ENCODE measurements at regions not wholly inside any gene's neighbourhood (a gene's known extent, or its start where the extent isn't known, plus 50 kb on each side); places are given as distances from the start of the nearest gene placed in this dataset.

DNA sequence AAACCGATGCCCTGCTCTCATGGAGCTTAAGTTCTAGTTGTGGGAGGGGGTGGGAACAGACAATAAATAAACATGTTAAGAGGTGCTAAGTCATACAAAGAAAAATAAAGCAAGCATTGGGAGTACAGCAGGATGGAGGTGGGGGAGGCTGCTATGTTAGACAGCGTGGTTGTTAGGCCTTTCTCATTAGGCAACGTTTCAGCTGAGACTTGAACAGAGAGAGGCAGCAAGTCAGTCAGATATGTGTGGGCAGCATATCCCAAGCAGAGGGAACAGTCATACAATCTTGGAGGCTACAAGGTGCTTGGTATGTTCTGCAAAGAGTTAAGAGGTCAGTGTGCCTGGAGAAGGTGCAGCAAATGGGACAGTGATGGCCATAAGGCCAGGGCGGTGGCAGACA, 97.7 kb upstream of the CCDC196 start:
- no peak for ATAC-seq
- TF ChIP-seq CSDC2 (CRISPR knock-in tag; IDR thresholded peaks at IDR 0.05) (no peak), ZNF70 (CRISPR knock-in tag; IDR thresholded peaks at IDR 0.05) (no peak), PPARA (CRISPR knock-in tag; IDR thresholded peaks at IDR 0.05; ENCODE audit: borderline replicate concordance) (no peak), ZC3H10 (CRISPR knock-in tag; IDR thresholded peaks at IDR 0.05) (no peak), ARNTL (CRISPR knock-in tag; IDR thresholded peaks at IDR 0.05; ENCODE audit: borderline replicate concordance, low read depth) (no peak), OSR1 (CRISPR knock-in tag; IDR thresholded peaks at IDR 0.05) (no peak), ISL1 (CRISPR knock-in tag; IDR thresholded peaks at IDR 0.05) (no peak), TOX (CRISPR knock-in tag; IDR thresholded peaks at IDR 0.05; ENCODE audit: borderline replicate concordance) (no peak), ZNF8 (CRISPR knock-in tag; IDR thresholded peaks at IDR 0.05) (no peak), TCF4 (CRISPR knock-in tag; IDR thresholded peaks at IDR 0.05; ENCODE audit: borderline replicate concordance) (no peak), BACH2 (CRISPR knock-in tag; IDR thresholded peaks at IDR 0.05; ENCODE audit: borderline replicate concordance) (no peak), ZFP30 (CRISPR knock-in tag; IDR thresholded peaks at IDR 0.05) (no peak), ESRRG (CRISPR knock-in tag; IDR thresholded peaks at IDR 0.05) (no peak), ZFP3 (CRISPR knock-in tag; IDR thresholded peaks at IDR 0.05) (no peak), ZNF565 (CRISPR knock-in tag; conservative IDR thresholded peaks at IDR 0.05; ENCODE audit: low read depth) (no peak), SNAI2 (CRISPR knock-in tag; IDR thresholded peaks at IDR 0.05) (no peak)
- TF ChIP-seq, protein P1, sequence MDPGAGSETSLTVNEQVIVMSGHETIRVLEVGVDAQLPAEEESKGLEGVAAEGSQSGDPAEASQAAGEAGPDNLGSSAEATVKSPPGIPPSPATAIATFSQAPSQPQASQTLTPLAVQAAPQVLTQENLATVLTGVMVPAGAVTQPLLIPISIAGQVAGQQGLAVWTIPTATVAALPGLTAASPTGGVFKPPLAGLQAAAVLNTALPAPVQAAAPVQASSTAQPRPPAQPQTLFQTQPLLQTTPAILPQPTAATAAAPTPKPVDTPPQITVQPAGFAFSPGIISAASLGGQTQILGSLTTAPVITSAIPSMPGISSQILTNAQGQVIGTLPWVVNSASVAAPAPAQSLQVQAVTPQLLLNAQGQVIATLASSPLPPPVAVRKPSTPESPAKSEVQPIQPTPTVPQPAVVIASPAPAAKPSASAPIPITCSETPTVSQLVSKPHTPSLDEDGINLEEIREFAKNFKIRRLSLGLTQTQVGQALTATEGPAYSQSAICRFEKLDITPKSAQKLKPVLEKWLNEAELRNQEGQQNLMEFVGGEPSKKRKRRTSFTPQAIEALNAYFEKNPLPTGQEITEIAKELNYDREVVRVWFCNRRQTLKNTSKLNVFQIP (CRISPR knock-in tag; IDR thresholded peaks at IDR 0.05; ENCODE audit: borderline replicate concordance, low read depth), result no peak
- TF ChIP-seq, protein P2, sequence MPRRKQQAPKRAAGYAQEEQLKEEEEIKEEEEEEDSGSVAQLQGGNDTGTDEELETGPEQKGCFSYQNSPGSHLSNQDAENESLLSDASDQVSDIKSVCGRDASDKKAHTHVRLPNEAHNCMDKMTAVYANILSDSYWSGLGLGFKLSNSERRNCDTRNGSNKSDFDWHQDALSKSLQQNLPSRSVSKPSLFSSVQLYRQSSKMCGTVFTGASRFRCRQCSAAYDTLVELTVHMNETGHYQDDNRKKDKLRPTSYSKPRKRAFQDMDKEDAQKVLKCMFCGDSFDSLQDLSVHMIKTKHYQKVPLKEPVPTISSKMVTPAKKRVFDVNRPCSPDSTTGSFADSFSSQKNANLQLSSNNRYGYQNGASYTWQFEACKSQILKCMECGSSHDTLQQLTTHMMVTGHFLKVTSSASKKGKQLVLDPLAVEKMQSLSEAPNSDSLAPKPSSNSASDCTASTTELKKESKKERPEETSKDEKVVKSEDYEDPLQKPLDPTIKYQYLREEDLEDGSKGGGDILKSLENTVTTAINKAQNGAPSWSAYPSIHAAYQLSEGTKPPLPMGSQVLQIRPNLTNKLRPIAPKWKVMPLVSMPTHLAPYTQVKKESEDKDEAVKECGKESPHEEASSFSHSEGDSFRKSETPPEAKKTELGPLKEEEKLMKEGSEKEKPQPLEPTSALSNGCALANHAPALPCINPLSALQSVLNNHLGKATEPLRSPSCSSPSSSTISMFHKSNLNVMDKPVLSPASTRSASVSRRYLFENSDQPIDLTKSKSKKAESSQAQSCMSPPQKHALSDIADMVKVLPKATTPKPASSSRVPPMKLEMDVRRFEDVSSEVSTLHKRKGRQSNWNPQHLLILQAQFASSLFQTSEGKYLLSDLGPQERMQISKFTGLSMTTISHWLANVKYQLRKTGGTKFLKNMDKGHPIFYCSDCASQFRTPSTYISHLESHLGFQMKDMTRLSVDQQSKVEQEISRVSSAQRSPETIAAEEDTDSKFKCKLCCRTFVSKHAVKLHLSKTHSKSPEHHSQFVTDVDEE (CRISPR knock-in tag; IDR thresholded peaks at IDR 0.05), result no peak
- TF ChIP-seq, protein P3, sequence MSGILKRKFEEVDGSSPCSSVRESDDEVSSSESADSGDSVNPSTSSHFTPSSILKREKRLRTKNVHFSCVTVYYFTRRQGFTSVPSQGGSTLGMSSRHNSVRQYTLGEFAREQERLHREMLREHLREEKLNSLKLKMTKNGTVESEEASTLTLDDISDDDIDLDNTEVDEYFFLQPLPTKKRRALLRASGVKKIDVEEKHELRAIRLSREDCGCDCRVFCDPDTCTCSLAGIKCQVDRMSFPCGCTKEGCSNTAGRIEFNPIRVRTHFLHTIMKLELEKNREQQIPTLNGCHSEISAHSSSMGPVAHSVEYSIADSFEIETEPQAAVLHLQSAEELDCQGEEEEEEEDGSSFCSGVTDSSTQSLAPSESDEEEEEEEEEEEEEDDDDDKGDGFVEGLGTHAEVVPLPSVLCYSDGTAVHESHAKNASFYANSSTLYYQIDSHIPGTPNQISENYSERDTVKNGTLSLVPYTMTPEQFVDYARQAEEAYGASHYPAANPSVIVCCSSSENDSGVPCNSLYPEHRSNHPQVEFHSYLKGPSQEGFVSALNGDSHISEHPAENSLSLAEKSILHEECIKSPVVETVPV (CRISPR knock-in tag; IDR thresholded peaks at IDR 0.05), result no peak
- TF ChIP-seq, protein P4, sequence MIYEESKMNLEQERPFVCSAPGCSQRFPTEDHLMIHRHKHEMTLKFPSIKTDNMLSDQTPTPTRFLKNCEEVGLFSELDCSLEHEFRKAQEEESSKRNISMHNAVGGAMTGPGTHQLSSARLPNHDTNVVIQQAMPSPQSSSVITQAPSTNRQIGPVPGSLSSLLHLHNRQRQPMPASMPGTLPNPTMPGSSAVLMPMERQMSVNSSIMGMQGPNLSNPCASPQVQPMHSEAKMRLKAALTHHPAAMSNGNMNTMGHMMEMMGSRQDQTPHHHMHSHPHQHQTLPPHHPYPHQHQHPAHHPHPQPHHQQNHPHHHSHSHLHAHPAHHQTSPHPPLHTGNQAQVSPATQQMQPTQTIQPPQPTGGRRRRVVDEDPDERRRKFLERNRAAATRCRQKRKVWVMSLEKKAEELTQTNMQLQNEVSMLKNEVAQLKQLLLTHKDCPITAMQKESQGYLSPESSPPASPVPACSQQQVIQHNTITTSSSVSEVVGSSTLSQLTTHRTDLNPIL (CRISPR knock-in tag; IDR thresholded peaks at IDR 0.05; ENCODE audit: low read depth), result no peak

DNA sequence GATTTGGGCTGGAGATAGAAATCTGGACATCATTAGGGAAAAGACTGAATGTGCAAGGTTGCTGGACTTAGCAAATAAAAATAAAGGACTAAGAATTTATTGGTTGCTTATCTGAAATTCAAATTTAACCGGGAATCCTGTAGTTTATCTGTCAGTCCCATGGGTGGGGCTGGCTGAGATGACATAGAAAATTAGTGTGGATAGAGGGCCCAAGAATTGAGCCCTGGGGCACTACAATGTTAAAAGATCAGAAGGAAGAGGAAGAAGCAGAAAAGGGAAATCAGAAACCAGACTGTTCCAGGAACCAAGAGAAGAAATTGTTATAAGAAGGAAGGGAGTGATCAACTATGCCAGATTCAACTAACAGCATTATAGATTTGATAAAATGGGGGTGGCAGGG, 96.7 kb upstream of the CCDC196 start:
- TF ChIP-seq, protein P1 (CRISPR knock-in tag; IDR thresholded peaks at IDR 0.05; ENCODE audit: borderline replicate concordance, low read depth), result no peak
- TF ChIP-seq TOX (CRISPR knock-in tag; IDR thresholded peaks at IDR 0.05; ENCODE audit: borderline replicate concordance), result no peak
- TF ChIP-seq OSR1 (CRISPR knock-in tag; IDR thresholded peaks at IDR 0.05), result no peak
- TF ChIP-seq ZNF565 (CRISPR knock-in tag; conservative IDR thresholded peaks at IDR 0.05; ENCODE audit: low read depth), result no peak
- TF ChIP-seq, protein P4 (CRISPR knock-in tag; IDR thresholded peaks at IDR 0.05; ENCODE audit: low read depth), result no peak
- no peak for TF ChIP-seq BACH2 (CRISPR knock-in tag; IDR thresholded peaks at IDR 0.05; ENCODE audit: borderline replicate concordance)
- no peak for TF ChIP-seq ZNF70 (CRISPR knock-in tag; IDR thresholded peaks at IDR 0.05)
- TF ChIP-seq ARNTL (CRISPR knock-in tag; IDR thresholded peaks at IDR 0.05; ENCODE audit: borderline replicate concordance, low read depth), result no peak
- no peak for ATAC-seq

Data from SK-N-SH treated with all-trans-retinoic acid at 6 μM for 48 hours (cell line).